ENCODE measurements at regions not wholly inside any gene's neighbourhood (a gene's known extent, or its start where the extent isn't known, plus 50 kb on each side); places are given as distances from the start of the nearest gene placed in this dataset.

- no peak for TF ChIP-seq CTCF (IDR thresholded peaks at IDR 0.05)
- TF ChIP-seq EP300 (IDR thresholded peaks at IDR 0.05) = no peak
Observed at GRCh38 chr5:15375559-15375958, 124.4 kb upstream of the FBXL7 start.
